Limb (tissue), 2 donors: ENCODE measurements at regions not wholly inside any gene's neighbourhood (a gene's known extent, or its start where the extent isn't known, plus 50 kb on each side); places are given as distances from the start of the nearest gene placed in this dataset.
"Not testable (repeated sequence)": the region's sequence is repeated elsewhere in the genome, so short reads cannot be mapped to it uniquely, and the experiment has no call there.

Source experiments
- DNase-seq, 2 donors: peaks; one replicate each; pipeline ENCODE4 v3.0.0-alpha.2; 2016; ENCODE audit errors: extremely low spot score in 2 of 2

DNA sequence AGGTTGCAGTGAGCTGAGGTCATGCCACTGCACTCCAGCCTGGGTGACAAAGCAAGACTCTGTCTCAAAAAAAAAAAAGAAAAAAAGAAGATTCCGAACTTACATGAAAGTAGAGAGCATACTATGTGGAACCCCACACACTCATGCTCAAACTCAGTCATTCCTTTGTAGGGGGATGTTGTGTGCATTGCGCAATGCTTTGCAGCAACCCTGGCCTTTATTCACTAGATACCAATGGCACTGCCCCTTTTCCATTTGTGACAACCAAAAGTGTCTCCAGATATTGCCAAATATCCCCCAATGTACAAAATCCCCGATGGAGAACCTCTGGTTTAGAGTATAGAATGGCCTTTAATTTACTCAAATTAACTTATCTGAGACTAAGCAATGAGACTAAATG is 158.6 kb downstream of the GJA1 start:
- DNase-seq: no peak

DNA sequence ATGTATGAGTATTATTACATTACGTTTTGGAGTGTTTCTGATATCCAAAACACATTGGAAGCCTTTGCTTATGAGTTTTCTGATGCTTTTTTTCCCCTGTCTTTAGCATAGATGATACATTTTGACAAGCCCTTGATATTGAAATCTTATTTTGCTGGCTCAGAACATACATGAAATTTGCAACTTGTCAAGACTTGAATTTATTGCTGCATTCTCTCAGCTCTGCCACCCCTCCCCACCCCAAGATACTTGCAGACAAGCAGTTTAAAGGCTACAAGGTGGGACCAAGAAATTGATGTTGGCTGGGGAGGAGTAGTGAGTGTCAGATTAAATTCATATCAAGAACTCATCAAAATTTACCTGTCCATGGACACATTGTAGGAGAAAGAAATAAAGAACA is 160.2 kb downstream of the GJA1 start:
- DNase-seq: no peak

DNA sequence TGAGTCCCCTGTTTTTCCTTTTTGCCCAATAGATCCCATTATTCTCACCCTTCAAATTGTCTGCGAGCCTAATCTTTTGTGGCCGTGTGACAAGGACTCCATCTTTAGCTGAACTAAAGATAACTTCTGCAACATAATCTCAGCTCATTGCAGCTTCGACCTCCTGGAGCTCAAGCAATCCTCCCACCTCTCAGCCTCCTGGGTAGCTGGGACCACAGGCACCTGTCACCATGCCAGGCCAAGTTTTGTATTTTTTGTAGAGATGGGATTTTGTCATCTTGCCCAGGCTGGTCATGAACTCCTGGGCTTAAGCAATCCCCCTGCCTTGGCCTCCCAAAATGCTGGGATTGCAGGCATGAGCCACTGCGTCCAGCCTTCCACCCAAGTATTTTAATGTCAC is 161.0 kb downstream of the GJA1 start:
- DNase-seq: no peak

DNA sequence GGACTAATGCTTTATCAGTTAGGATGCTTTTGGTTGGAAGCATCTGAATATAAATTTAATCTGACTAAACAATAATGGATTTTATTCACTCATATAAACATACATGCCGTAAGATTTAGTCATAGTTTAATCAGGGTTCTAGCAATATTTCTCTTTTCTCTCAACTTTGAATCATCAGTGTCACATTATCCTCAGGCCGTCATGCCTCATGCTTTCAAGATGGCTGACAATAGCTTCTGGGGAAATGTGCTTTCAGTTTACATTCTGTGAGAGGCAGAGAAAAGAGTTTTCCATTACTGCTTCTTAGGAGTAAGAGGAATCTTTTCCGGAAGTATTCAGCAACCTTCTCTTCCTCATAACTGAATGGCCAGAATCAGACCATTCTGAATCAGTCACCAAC is 162.2 kb downstream of the GJA1 start:
- DNase-seq: no peak

DNA sequence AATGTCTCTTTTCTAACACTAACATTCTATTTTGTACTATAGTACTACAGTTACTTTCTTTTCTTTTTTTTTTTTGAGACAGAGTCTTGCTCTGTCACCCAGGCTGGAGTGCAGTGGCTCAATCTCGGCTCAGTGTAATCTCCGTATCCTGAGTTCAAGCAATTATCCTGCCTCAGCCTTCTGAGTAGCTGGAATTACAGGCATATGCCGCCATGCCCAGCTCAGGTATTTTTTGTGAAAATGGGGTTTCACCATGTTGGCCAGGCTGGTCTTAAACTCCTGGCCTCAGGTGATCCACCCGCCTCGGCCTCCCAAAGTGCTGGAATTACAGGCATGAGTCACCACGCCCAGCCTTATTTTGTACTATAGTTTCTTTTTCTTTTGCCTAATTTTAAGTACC is 163.9 kb downstream of the GJA1 start:
- not testable (repeated sequence) for DNase-seq

DNA sequence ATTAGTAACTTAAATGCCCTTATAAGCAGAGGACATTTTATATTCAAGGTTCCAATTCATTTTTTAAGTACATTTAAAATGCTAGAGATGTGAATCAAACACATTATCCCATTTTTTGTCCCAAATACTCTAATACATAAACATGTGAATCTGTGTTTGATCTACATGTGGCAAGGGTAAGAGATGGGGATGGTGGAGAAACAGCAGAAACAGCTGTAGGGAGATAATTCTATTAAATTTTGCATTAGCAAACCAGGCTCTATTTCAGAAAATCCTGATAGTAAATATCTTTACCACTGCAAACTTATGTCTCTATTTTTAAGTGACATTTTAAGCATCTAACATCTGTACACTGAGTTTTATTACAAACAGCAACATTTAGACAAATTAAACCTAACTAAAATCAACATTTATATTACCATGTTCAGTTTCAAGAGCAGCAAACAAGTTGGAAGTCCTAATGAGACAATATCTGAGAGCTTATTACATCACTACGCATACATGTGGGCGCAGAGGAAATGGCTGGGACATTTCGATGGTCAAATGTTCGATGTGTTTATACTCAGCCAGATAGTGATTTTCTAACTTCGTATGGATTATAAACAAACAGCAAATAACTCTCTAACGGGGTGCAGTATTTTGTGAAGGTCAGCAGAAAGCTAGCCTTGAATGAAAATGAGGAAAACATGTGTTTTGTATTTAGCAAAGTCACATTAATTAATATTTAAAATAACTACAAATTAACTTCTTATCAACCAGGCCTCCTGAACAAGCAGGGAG is 165.1 kb downstream of the GJA1 start:
- DNase-seq: no peak

DNA sequence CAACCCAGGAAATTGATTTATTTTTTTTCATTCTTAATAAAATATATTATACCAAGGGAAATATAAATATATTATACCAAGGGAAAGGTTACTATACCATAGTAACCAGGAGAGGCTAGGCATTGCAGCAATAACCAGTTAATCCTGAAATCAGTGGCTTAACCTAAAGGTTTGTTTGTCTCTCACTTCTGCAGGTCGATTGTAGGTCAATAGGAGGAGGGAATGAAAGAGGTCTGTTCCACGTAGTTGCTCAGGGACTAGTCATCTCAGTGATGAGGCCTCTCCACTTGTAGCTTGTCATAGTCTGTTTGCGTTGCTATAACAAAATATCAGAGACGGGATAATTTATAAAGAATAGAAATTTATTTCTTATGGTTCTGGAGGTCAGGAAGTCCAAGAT is 168.0 kb downstream of the GJA1 start:
- no peak for DNase-seq

DNA sequence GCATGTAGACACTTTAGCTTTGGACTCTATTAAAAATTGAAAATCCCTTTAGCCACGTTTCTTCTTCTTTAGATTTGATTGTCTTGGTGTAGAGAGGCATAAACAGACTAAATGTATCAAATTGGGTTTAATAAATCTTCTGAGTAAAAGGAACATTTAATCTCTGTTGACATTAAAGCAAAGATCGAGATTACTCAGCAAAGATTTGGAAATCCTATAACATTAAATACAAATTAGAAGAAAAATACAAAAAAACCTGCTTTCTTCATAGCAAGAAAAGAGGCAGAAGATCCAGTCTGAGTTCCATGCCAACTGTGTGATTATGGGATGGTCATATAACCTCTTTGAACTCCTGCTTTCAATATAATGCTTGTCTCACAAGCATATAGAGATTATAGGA is 172.3 kb downstream of the GJA1 start:
- DNase-seq: no peak

DNA sequence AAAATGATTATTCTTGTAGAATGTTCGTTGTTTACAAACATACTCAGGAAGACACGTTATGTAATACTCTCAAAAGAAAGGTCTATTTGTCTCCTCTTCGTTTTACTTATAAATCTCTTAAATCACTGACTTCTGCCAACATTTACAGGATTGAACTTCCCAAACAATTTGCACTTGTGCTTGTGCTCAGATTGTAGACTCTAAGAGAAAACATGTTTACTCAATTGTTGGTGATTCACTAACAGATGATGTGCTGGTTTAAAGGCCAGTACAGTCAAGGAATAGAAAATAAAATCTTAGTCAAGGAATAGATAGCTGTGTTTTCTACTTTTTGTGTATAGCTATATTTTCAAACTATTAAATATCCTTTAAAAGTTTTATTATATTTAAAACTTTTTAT is 172.8 kb downstream of the GJA1 start:
- DNase-seq: no peak

DNA sequence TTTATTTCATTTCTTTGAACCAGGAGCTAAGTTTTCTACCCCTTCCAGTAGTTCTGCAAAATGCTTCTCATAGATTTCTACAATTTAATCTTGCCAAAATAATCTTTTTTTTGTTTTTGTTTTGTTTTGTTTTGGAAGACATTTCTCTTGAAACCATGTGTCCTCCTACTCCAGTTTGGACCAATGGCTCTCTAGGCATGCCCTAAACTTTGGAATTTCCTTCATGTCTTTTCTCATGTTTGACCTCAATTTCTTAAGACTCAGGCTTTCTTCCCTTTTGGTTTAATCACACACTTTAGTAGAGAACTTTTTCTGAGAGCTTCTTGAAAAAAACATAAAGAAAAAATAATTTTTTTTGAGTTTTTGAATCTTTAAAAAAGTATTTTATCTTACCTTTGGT is 173.8 kb downstream of the GJA1 start:
- no peak for DNase-seq

DNA sequence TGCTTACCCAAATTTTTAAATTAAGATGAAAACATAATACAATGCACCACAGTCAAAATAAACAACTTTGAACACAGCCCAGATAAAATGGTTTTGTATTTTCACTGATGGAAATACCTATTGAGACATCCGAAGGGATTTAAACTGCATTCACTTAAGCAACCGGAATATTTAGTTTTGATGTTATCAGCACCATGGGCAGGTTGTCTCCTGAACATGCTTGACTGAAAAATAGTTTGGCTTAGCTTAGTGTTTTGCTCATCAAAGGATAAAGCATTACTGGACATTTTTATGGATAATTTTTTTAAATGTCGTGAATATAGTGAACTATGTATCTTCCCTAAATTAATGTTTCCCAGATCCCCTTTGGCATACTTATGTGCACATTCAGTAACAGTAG is 177.5 kb downstream of the GJA1 start:
- DNase-seq: no peak

DNA sequence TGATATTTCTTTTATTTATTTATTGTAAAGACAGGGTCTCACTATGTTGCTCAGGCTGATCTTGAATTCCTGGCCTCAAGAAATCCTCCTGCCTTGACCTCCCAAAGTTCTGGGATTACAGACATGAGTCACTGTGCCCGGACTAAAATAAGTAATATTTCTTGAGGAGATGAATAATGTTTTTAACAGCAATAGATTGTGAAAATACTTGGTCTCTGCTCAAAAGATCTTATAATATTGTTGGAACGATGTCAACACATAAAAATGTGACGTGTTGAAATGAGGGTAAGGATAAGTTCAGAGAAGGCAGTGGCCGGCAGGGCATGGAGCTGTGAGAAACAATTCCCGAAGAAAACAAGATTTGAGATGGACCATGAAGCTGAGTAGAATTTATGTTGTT is 178.7 kb downstream of the GJA1 start:
- no peak for DNase-seq

DNA sequence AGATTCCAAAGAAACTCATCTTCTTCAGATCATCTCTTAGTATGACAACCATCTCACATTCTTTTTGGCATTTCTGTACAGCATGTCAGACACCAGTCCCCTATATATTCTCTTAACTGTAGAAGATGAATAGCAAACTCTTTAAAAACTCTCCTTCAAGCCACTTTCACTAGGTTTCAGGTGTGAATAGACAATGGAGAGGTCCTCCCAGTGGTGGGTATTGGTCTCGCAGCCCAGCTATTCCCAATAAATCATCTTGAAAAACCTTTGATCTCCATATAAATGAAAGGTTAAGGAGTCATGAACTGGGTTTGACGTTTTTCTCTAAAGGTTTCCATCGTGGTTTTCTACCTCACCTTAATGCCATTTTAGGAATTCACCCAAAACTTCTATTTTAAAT is 180.0 kb downstream of the GJA1 start:
- no peak for DNase-seq

DNA sequence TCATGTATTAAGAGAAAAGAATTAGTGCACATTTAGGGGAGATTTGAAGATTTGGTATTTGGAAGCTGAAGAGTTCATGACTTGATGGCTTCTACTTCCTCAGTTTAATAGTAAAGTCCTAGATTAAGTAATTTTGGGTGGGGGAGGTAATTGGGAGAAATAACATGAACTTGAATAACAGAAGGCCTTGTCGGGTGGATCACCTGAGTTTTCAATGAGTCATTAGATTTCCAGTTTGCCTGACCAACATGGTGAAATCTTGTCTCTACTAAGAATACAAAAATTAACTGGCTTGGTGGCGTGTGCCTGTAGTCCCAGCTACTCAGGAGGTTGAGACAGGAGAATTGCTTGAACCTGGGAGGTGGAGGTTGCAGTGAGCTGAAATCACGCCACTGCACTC is 181.0 kb downstream of the GJA1 start:
- no peak for DNase-seq

DNA sequence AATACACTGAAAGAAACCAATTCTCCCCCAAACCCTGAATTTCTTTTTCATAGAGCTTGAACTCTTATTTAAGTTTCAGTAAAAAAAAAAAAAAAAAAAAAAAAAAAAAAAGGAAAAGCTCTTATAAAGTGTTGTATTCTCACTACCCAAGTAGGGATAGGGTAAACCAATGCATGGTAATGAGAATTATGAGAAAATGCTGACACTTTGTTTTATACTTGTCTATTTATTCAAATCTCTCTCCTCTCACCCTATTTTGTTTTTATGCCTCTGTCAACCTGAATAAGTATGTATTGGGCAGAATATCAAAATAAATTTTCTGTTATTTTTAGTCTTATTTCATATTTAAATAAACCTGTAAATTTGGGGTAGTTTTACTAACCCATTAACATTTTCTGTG is 181.9 kb downstream of the GJA1 start:
- no peak for DNase-seq

DNA sequence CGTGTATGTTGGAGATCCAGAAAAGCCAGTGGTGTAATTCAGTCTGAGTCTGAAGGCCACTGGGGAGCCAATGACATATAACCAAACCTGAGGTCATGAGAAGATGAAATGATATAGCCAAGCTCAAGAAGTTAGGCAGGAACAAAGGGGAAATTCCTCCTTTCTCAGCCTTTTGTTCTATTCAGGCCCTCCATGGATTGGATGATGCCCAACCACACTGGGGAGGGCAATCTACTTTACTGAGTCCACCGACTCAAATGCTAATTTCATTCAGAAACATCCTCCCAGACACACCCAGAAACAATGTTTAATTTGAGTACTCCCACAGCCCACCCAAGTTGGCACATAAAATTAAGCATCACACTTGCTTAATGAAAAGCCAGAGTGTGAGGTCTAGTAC is 183.6 kb downstream of the GJA1 start:
- DNase-seq: no peak

DNA sequence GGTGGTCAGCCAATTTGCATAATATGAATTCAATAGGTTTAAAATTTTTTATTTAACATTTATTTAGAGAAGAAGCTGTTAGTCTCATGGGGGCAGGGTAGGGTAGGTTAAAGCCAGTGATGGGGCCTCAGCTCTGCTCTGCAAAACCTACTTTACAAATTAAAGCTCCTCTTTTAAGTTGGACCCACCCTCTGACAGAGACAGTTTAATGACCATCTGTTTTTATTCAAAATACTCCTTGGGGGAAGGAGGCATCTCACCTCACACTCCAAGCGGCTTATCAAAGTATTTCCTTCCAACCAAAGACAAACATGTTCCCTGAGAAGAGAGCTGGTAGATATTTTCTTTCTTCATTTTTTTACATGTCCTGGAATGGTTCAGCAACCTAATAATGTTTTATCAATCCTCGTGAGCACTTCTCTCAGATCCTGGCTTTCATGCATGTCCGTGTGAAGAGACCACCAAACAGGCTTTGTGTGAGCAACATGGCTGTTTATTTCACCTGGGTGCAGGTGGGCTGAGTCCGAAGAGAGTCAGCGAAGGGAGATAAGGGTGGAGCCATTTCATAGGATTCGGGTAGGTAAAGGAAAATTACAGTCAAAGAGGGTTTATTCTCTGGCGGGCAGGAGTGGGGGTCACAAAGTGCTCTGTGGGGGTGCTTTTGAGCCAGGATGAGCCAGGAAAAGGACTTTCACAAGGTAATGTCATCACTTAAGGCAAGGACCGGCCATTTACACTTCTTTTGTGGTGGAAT is 184.7 kb downstream of the GJA1 start:
- no peak for DNase-seq

DNA sequence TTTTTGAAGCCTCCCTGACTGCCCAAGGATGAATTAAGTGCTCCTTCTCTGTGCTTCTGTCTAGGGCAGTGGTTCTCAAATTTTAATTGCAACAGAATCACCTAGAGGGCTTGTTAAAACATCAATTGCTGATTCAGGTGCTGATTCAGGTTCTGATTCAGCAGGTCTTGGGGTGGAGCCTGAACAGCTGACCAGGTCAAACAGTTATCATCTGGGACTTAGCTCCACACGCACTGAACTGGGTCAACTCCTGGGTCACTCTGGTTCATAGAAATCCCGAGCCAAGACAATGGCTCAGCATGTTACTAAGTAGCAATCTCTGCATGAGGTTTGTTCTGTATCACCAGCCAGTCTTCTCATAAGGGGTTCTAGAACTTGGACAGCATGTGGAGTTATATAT is 192.3 kb downstream of the GJA1 start:
- no peak for DNase-seq

DNA sequence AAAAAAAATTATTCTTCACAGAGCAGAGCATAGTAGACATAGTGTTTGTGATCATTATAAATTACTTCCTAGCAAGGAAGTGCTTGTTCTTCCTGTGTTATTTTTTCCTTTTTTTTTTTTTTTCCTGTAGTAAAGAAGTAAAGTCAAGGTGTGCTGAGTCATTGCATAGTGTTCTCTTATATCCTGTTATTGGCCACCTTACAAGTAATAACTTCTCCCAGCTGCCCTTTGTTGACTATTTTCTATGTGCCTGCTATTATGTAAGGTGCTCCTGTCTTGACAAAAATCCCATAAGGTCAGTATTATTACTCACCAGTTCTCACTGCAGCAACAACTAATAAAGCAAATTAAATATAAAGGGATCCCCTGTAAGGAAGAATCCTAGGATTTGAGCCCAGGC is 195.3 kb downstream of the GJA1 start:
- no peak for DNase-seq

DNA sequence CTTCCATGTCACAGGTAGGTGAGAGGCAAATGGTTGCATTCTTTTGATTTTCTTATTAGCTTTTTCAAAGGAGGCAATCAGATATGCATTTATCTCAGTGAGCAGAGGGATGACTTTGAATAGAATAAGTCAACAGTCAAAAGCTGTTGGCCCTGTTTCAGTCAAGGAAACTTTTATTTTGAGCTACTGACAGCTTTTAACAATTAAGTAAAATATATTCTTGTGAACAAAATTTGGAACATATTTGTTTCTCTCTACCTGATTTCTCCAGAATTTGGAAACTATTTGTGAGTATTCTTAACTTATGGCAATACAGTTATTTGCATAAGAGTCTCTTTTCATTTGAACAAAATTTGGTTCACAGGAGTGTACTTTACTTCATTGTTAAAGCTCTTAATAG is 196.3 kb downstream of the GJA1 start:
- not testable (repeated sequence) for DNase-seq

DNA sequence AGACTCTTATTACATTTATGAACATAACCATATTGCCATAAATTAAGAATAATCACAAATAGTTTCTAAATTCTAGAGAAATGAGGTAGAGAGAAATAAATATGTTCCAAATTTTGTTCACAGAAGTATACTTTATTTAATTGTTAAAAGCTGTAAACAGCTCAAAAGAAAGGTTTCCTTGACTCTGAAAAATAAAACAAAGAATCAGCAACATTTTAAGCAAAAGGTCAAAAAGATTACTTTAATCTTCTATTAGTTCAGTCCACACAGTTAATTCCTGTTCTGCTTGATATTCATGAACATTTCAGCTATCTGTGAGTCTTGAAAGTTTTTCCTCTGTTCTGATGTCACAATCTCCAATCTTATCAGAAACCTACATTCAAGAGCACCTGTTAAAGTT is 197.9 kb downstream of the GJA1 start:
- DNase-seq: no peak

DNA sequence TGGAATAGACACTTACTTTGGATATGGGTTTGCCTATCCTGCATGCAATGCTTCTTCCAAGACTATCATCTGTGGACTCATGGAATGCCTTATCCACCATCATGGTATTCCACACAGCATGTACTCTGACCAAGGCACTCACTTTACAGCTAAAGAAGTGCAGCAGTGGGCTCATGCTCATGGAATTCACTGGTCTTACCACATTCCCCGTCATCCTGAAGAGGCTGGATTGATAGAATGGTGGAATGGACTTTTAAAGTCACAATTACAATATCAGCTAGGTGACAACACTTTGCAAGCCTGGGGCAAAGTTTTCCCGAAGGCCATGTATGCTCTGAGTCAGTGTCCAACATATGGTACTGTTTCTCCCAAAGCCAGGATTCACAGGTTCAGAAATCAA is 199.1 kb downstream of the GJA1 start:
- not testable (repeated sequence) for DNase-seq

DNA sequence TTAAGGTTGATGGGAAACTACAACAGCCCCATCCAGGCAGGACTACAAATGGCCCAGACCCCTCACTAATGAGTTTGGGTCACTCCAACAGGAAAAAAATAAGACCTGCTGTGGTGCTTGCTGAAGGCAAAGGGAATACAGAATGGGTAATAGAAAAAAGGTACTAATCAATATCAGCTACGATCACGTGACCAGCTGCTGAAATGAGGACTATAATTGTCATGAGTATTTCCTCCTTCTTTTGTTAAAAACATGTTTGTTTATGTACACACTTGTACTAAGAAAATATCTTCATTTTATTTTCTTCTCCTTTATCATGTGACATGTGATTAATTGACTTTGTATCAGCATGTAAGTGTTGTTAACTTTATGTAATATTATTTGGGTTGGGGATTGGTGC is 199.9 kb downstream of the GJA1 start:
- DNase-seq: no peak
